ENCODE measurements at regions not wholly inside any gene's neighbourhood (a gene's known extent, or its start where the extent isn't known, plus 50 kb on each side); places are given as distances from the start of the nearest gene placed in this dataset.
A peak's percentile ranks its signal among the peaks of the same experiment; 100 is the strongest.

- Histone ChIP-seq H4K20me1 (ENCODE audit: control insufficient read depth, extremely low read depth, insufficient read depth, low read length) (no peaks in the 10 kb centered on the region), H3K4me1 (ENCODE audit: control insufficient read depth, extremely low read depth, insufficient read depth, low read length) (no peaks in the 10 kb centered on the region), H3K9me3 (ENCODE audit: control insufficient read depth, insufficient read depth, low read depth, low read length) (no peaks in the 10 kb centered on the region), H3K27ac (ENCODE audit: insufficient read depth, low read length) (no peak overlapping the region), H3K27me3 (ENCODE audit: control insufficient read depth, insufficient read depth, low read length) (no peaks in the 10 kb centered on the region), H3K36me3 (ENCODE audit: control insufficient read depth, insufficient read depth, low read length) (no peaks in the 10 kb centered on the region), H3K4me3 (replicated peaks in 1 of 4; ENCODE audit: control extremely low read depth in 1 of 4, insufficient read depth in 1 of 4, low read depth in 3 of 4, low read length in 4 of 4) (no peak overlapping the region), H3K9ac (ENCODE audit: insufficient read depth, low read length) (no peak overlapping the region), H3K79me2 (ENCODE audit: control insufficient read depth, insufficient read depth, low read length) (no peaks in the 10 kb centered on the region), H3K4me2 (ENCODE audit: extremely low read depth, insufficient read depth, low read length) (no peak overlapping the region), H2AFZ (ENCODE audit: low read length) (no peak overlapping the region)
- TF ChIP-seq CTCF (conservative IDR thresholded peaks at IDR 0.05 in 1 of 2, IDR thresholded peaks at IDR 0.05 in 1 of 2; ENCODE audit: low read depth in 1 of 2, low read length in 2 of 2) (no peak), EZH2 (IDR thresholded peaks at IDR 0.05; ENCODE audit: low read length, missing control alignments) (no peak)
- DNase-seq (ENCODE audit: low read depth in 2 of 2) = no peak
Observed at GRCh38 chr18:68505178-68505574, 209.7 kb downstream of the TMX3 start.

- H4K20me1 ChIP-seq (ENCODE audit: control insufficient read depth, extremely low read depth, insufficient read depth, low read length) = no peaks in the 10 kb centered on the region
- no peaks in the 10 kb centered on the region for H3K36me3 ChIP-seq (ENCODE audit: control insufficient read depth, insufficient read depth, low read length)
- no peak overlapping the region for H2AFZ ChIP-seq (ENCODE audit: low read length)
- no peak overlapping the region for H3K4me2 ChIP-seq (ENCODE audit: extremely low read depth, insufficient read depth, low read length)
- no peak for DNase-seq (ENCODE audit: low read depth in 2 of 2)
- no peak overlapping the region for H3K27ac ChIP-seq (ENCODE audit: insufficient read depth, low read length)
- H3K9me3 ChIP-seq (ENCODE audit: control insufficient read depth, insufficient read depth, low read depth, low read length) = no peaks in the 10 kb centered on the region
- H3K79me2 ChIP-seq (ENCODE audit: control insufficient read depth, insufficient read depth, low read length) = no peaks in the 10 kb centered on the region
- H3K4me1 ChIP-seq (ENCODE audit: control insufficient read depth, extremely low read depth, insufficient read depth, low read length) = no peaks in the 10 kb centered on the region
- H3K4me3 ChIP-seq (replicated peaks in 1 of 4; ENCODE audit: control extremely low read depth in 1 of 4, insufficient read depth in 1 of 4, low read depth in 3 of 4, low read length in 4 of 4) = no peak overlapping the region
- TF ChIP-seq CTCF (conservative IDR thresholded peaks at IDR 0.05 in 1 of 2, IDR thresholded peaks at IDR 0.05 in 1 of 2; ENCODE audit: low read depth in 1 of 2, low read length in 2 of 2) = no peak
- H3K27me3 ChIP-seq (ENCODE audit: control insufficient read depth, insufficient read depth, low read length) = no peaks in the 10 kb centered on the region
- H3K9ac ChIP-seq (ENCODE audit: insufficient read depth, low read length) = no peak overlapping the region
Observed at GRCh38 chr18:68504441-68505177, 210.3 kb downstream of the TMX3 start.

GRCh38 chr18:68500556-68500955 lies 214.4 kb downstream of the TMX3 start:
- H3K27ac ChIP-seq (ENCODE audit: insufficient read depth, low read length) = no peak overlapping the region
- no peaks in the 10 kb centered on the region for H4K20me1 ChIP-seq (ENCODE audit: control insufficient read depth, extremely low read depth, insufficient read depth, low read length)
- H3K9ac ChIP-seq (ENCODE audit: insufficient read depth, low read length) = no peak overlapping the region
- no peaks in the 10 kb centered on the region for H3K9me3 ChIP-seq (ENCODE audit: control insufficient read depth, insufficient read depth, low read depth, low read length)
- no peaks in the 10 kb centered on the region for H3K27me3 ChIP-seq (ENCODE audit: control insufficient read depth, insufficient read depth, low read length)
- H3K36me3 ChIP-seq (ENCODE audit: control insufficient read depth, insufficient read depth, low read length) = no peaks in the 10 kb centered on the region
- no peaks in the 10 kb centered on the region for H3K79me2 ChIP-seq (ENCODE audit: control insufficient read depth, insufficient read depth, low read length)
- H2AFZ ChIP-seq (ENCODE audit: low read length) = no peak overlapping the region
- no peaks in the 10 kb centered on the region for H3K4me1 ChIP-seq (ENCODE audit: control insufficient read depth, extremely low read depth, insufficient read depth, low read length)
- DNase-seq (ENCODE audit: low read depth in 2 of 2) = peak in 1 of 2 donors; percentile 35
- TF ChIP-seq CTCF (conservative IDR thresholded peaks at IDR 0.05 in 1 of 2, IDR thresholded peaks at IDR 0.05 in 1 of 2; ENCODE audit: low read depth in 1 of 2, low read length in 2 of 2) (no peak), EZH2 (IDR thresholded peaks at IDR 0.05; ENCODE audit: low read length, missing control alignments) (no peak)
- H3K4me3 ChIP-seq (replicated peaks in 1 of 4; ENCODE audit: control extremely low read depth in 1 of 4, insufficient read depth in 1 of 4, low read depth in 3 of 4, low read length in 4 of 4) = no peak overlapping the region
- H3K4me2 ChIP-seq (ENCODE audit: extremely low read depth, insufficient read depth, low read length) = no peak overlapping the region
